A673 (cell line): ENCODE measurements at regions not wholly inside any gene's neighbourhood (a gene's known extent, or its start where the extent isn't known, plus 50 kb on each side); places are given as distances from the start of the nearest gene placed in this dataset.

ENCODE experiments used
- EZH2 ChIP-seq: fragments of 200-600 bp; sonication (generic); IDR thresholded peaks from 2 replicates; pipeline ENCODE4 v1.6.1; 2017; ENCODE audit warnings: borderline replicate concordance, low read depth, mild to moderate bottlenecking, mixed read lengths, antibody characterized with exemption, low read length; ENCODE audit not compliant: poor library complexity, severe bottlenecking
- TF ChIP-seq, protein P1 (sequence below): fragments of 300-800, 200-600 bp; sonication (generic); conservative IDR thresholded peaks from 2 replicates; pipeline ENCODE4 v1.5.1; 2017; ENCODE audit warnings: low read depth, mild to moderate bottlenecking, antibody characterized with exemption, low read length, moderate library complexity, mixed read lengths

- TF ChIP-seq, protein P1, sequence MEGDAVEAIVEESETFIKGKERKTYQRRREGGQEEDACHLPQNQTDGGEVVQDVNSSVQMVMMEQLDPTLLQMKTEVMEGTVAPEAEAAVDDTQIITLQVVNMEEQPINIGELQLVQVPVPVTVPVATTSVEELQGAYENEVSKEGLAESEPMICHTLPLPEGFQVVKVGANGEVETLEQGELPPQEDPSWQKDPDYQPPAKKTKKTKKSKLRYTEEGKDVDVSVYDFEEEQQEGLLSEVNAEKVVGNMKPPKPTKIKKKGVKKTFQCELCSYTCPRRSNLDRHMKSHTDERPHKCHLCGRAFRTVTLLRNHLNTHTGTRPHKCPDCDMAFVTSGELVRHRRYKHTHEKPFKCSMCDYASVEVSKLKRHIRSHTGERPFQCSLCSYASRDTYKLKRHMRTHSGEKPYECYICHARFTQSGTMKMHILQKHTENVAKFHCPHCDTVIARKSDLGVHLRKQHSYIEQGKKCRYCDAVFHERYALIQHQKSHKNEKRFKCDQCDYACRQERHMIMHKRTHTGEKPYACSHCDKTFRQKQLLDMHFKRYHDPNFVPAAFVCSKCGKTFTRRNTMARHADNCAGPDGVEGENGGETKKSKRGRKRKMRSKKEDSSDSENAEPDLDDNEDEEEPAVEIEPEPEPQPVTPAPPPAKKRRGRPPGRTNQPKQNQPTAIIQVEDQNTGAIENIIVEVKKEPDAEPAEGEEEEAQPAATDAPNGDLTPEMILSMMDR: no peak
- no peak for TF ChIP-seq EZH2
These were observed 153.1 kb upstream of the UNC5B start for GRCh38 chr10:71059054-71059818.
